ENCODE measurements at regions not wholly inside any gene's neighbourhood (a gene's known extent, or its start where the extent isn't known, plus 50 kb on each side); places are given as distances from the start of the nearest gene placed in this dataset.
"Not testable (repeated sequence)": the region's sequence is repeated elsewhere in the genome, so short reads cannot be mapped to it uniquely, and the experiment has no call there.

GRCh38 chr3:159039286-159039685, 237.4 kb downstream of the MFSD1 start:
- H3K36me3 Mint-ChIP-seq, result no peaks in the 10 kb centered on the region
- peaks cover 0 to 11% (median 3%) of the 10 kb centered on the region in 8 donors for H3K9me3 Mint-ChIP-seq
- ChIA-PET CTCF (ENCODE audit: partially characterized antibody) (no interaction called here), POLR2A (ENCODE audit: partially characterized antibody) (no interaction called here)
- DNase-seq, result no peak
- no peak overlapping the region for H3K4me3 Mint-ChIP-seq
- Histone ChIP-seq H3K9me3 (ENCODE audit: control insufficient read depth in 1 of 2, low read length in 2 of 2) (no peaks in the 10 kb centered on the region), H3K4me1 (ENCODE audit: insufficient read depth, low read length) (no peaks in the 10 kb centered on the region), H3K27ac (ENCODE audit: low read depth, low read length) (no peak overlapping the region), H3K36me3 (ENCODE audit: insufficient read depth, low read length) (no peaks in the 10 kb centered on the region), H3K27me3 (ENCODE audit: insufficient read depth, low read length) (no peaks in the 10 kb centered on the region), H3K4me3 (ENCODE audit: low read length in 2 of 2) (no peak overlapping the region)
- no peak overlapping the region for H3K27ac Mint-ChIP-seq
- H3K4me1 Mint-ChIP-seq, result no peaks in the 10 kb centered on the region
- intact Hi-C loops (cut with micrococcal nuclease), result no loop called here
- H3K27me3 Mint-ChIP-seq, result no peaks in the 10 kb centered on the region

DNA sequence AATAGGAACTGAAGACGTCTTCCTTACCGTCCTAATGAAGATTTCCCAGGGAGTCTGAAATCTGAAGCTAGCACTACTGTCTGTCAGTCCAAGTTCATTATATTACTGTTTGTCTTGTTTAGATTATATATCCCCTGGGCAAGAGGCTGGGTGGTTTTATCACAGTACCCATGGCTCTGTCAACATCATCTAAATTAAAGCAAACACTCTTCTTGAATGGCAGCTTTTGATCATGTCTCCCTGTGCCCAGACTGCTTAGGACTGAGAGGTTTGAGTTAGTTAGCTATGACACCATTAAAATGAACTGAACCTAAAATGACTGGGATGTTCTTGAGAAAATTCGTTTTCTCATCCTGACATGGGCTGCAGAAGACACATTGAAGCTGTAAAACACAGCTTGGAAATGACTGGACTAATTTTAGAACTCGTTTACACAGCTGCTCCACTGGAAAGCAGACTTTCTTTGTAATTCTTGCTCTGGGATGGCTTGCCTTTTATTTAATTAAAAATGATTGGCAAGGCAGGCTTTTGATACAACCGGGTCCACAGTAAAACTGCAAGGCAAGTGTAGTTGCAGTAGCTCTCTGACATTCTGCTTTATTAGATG, 243.5 kb downstream of the MFSD1 start:
- Mint-ChIP-seq H3K27me3 (no peaks in the 10 kb centered on the region), H3K4me1 (no peaks in the 10 kb centered on the region), H3K9me3 (peaks cover 0 to 6% (median 0%) of the 10 kb centered on the region in 8 donors), H3K4me3 (no peak overlapping the region), H3K27ac (no peak overlapping the region), H3K36me3 (no peaks in the 10 kb centered on the region)
- no peak for DNase-seq
- Histone ChIP-seq H3K27ac (ENCODE audit: low read depth, low read length) (no peak overlapping the region), H3K27me3 (ENCODE audit: insufficient read depth, low read length) (no peaks in the 10 kb centered on the region), H3K9me3 (ENCODE audit: control insufficient read depth in 1 of 2, low read length in 2 of 2) (no peaks in the 10 kb centered on the region), H3K4me1 (ENCODE audit: insufficient read depth, low read length) (no peaks in the 10 kb centered on the region), H3K36me3 (ENCODE audit: insufficient read depth, low read length) (no peaks in the 10 kb centered on the region), H3K4me3 (ENCODE audit: low read length in 2 of 2) (no peak overlapping the region)
- POLR2A ChIA-PET (ENCODE audit: partially characterized antibody), result no interaction called here
- CTCF ChIA-PET (ENCODE audit: partially characterized antibody), result no interaction called here
- intact Hi-C loops (cut with micrococcal nuclease), result no loop called here

DNA sequence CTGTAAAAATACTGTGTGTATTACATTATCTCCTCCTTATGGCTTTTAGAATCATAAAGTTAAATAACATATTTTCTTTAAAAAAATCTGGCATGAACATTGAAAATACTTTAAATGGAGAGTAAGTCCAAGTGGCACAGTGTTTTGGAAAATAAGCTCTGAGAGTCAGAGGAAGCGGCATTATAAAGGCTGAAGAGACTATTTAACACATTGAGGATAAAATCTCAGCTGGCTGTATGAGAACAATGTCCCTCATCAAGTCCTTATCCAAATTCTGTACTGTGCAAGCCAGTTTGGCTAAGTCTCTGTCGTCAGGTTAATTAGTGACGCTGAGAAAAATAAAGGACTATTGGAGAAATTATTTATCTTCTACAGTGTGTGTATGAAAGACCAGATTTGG, 245.5 kb downstream of the MFSD1 start:
- Histone ChIP-seq H3K27ac (ENCODE audit: low read depth, low read length) (no peak overlapping the region), H3K4me1 (ENCODE audit: insufficient read depth, low read length) (no peaks in the 10 kb centered on the region), H3K36me3 (ENCODE audit: insufficient read depth, low read length) (no peaks in the 10 kb centered on the region), H3K4me3 (ENCODE audit: low read length in 2 of 2) (no peak overlapping the region), H3K9me3 (ENCODE audit: control insufficient read depth in 1 of 2, low read length in 2 of 2) (no peaks in the 10 kb centered on the region), H3K27me3 (ENCODE audit: insufficient read depth, low read length) (no peaks in the 10 kb centered on the region)
- Mint-ChIP-seq H3K9me3 (peaks cover 0 to 6% (median 1%) of the 10 kb centered on the region in 8 donors), H3K4me1 (no peaks in the 10 kb centered on the region), H3K36me3 (no peaks in the 10 kb centered on the region), H3K27me3 (no peaks in the 10 kb centered on the region), H3K4me3 (no peak overlapping the region), H3K27ac (no peak overlapping the region)
- no peak for DNase-seq
- intact Hi-C loops (cut with micrococcal nuclease), result no loop called here
- ChIA-PET POLR2A (ENCODE audit: partially characterized antibody) (no interaction called here), CTCF (ENCODE audit: partially characterized antibody) (no interaction called here)

DNA sequence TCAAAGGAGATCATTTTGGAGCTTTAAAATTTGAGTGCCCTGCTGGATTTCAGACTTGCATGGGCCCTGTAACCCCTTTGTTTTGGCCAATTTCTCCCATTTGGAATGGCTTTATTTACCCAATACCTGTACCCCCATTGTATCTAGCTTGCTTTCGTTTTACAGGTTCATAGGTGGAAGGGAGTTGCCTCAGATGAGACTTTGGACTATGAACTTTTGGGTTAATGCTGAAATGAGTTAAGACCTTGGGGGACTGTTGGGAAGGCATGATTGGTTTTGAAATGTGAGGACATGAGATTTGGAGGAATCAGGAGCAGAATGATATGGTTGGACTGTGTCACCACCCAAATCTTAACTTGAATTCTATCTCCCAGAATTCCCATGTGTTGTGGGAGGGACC, 250.6 kb downstream of the MFSD1 start:
- H3K27ac ChIP-seq (ENCODE audit: low read depth, low read length); H3K27me3 Mint-ChIP-seq; H3K36me3 Mint-ChIP-seq; H3K36me3 ChIP-seq (ENCODE audit: insufficient read depth, low read length); H3K4me1 Mint-ChIP-seq; H3K4me3 Mint-ChIP-seq; H3K9me3 Mint-ChIP-seq; CTCF ChIA-PET (ENCODE audit: partially characterized antibody); intact Hi-C loops (cut with micrococcal nuclease); H3K27ac Mint-ChIP-seq; H3K9me3 ChIP-seq (ENCODE audit: control insufficient read depth in 1 of 2, low read length in 2 of 2); DNase-seq; POLR2A ChIA-PET (ENCODE audit: partially characterized antibody); H3K4me1 ChIP-seq (ENCODE audit: insufficient read depth, low read length); H3K4me3 ChIP-seq (ENCODE audit: low read length in 2 of 2); H3K27me3 ChIP-seq (ENCODE audit: insufficient read depth, low read length): not testable (repeated sequence)

DNA sequence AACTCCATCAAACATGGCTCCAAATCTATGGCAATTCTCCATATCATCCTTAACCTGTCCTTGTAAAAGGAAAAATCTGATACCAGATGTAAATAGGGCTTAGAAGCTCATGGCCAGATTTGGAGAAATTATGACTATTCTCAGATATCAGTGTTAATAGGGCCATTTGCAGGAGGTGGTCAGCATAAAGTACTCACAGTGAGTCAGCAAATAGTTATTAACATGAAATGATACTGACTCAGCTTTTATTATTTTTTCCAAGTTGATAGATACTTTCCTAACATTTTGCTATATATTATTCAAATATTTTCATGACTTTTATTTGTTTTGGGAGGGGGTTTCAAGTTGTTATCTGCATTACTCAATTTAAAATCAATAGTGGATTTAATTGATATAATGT, 255.8 kb downstream of the MFSD1 start:
- H3K4me3 Mint-ChIP-seq, result no peak overlapping the region

DNA sequence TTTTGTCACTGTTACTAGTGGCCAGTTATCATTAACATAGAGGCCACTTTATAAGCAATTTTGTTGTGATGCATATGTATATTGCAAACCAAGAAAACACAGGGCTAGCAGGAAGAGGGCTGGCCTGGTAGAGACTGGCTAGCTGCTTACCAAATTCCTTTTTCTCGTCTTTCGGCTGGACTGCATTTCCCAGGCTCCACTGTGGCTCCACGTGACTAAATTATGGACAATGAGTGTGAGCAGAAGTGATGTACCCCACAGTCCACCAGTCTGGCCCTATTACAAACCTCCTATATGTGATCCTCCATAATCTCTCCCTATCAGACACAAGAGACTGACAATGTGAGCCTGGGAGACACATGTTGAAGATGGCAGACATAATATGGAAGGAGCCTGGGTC, 257.0 kb downstream of the MFSD1 start:
- no peaks in the 10 kb centered on the region for H3K36me3 ChIP-seq (ENCODE audit: insufficient read depth, low read length)
- Mint-ChIP-seq H3K36me3 (no peaks in the 10 kb centered on the region), H3K27me3 (no peaks in the 10 kb centered on the region), H3K4me3 (no peak overlapping the region), H3K4me1 (no peaks in the 10 kb centered on the region), H3K9me3 (peaks cover 0 to 12% (median 0%) of the 10 kb centered on the region in 8 donors), H3K27ac (no peak overlapping the region)
- POLR2A ChIA-PET (ENCODE audit: partially characterized antibody), result no interaction called here
- no peaks in the 10 kb centered on the region for H3K4me1 ChIP-seq (ENCODE audit: insufficient read depth, low read length)
- no peaks in the 10 kb centered on the region for H3K9me3 ChIP-seq (ENCODE audit: control insufficient read depth in 1 of 2, low read length in 2 of 2)
- intact Hi-C loops (cut with micrococcal nuclease), result no loop called here
- no peak for DNase-seq
- CTCF ChIA-PET (ENCODE audit: partially characterized antibody), result no interaction called here
- H3K27ac ChIP-seq (ENCODE audit: low read depth, low read length), result no peak overlapping the region
- H3K4me3 ChIP-seq (ENCODE audit: low read length in 2 of 2), result no peak overlapping the region
- H3K27me3 ChIP-seq (ENCODE audit: insufficient read depth, low read length), result no peaks in the 10 kb centered on the region

More for the DNA sequence above, 255.8 kb downstream of the MFSD1 start:
- Histone ChIP-seq H3K4me3 (ENCODE audit: low read length in 2 of 2) (no peak overlapping the region), H3K4me1 (ENCODE audit: insufficient read depth, low read length) (no peaks in the 10 kb centered on the region), H3K9me3 (ENCODE audit: control insufficient read depth in 1 of 2, low read length in 2 of 2) (no peaks in the 10 kb centered on the region), H3K36me3 (ENCODE audit: insufficient read depth, low read length) (no peaks in the 10 kb centered on the region), H3K27me3 (ENCODE audit: insufficient read depth, low read length) (no peaks in the 10 kb centered on the region), H3K27ac (ENCODE audit: low read depth, low read length) (no peak overlapping the region)
- H3K27ac Mint-ChIP-seq, result no peak overlapping the region
- POLR2A ChIA-PET (ENCODE audit: partially characterized antibody), result no interaction called here
- H3K9me3 Mint-ChIP-seq, result peaks cover 0 to 12% (median 0%) of the 10 kb centered on the region in 8 donors
- intact Hi-C loops (cut with micrococcal nuclease), result no loop called here
- DNase-seq, result no peak
- CTCF ChIA-PET (ENCODE audit: partially characterized antibody), result no interaction called here
- no peaks in the 10 kb centered on the region for H3K36me3 Mint-ChIP-seq
- H3K27me3 Mint-ChIP-seq, result no peaks in the 10 kb centered on the region
- H3K4me1 Mint-ChIP-seq, result no peaks in the 10 kb centered on the region

GRCh38 chr3:159059395-159059794, 257.5 kb downstream of the MFSD1 start:
- CTCF ChIA-PET (ENCODE audit: partially characterized antibody), result no interaction called here
- no peak for DNase-seq
- Mint-ChIP-seq H3K4me3 (no peak overlapping the region), H3K27me3 (no peaks in the 10 kb centered on the region), H3K36me3 (no peaks in the 10 kb centered on the region), H3K27ac (no peak overlapping the region), H3K4me1 (no peaks in the 10 kb centered on the region), H3K9me3 (peaks cover 0 to 13% (median 0%) of the 10 kb centered on the region in 8 donors)
- intact Hi-C loops (cut with micrococcal nuclease), result no loop called here
- Histone ChIP-seq H3K4me3 (ENCODE audit: low read length in 2 of 2) (no peak overlapping the region), H3K36me3 (ENCODE audit: insufficient read depth, low read length) (no peaks in the 10 kb centered on the region), H3K27ac (ENCODE audit: low read depth, low read length) (no peak overlapping the region), H3K4me1 (ENCODE audit: insufficient read depth, low read length) (no peaks in the 10 kb centered on the region), H3K9me3 (ENCODE audit: control insufficient read depth in 1 of 2, low read length in 2 of 2) (no peaks in the 10 kb centered on the region), H3K27me3 (ENCODE audit: insufficient read depth, low read length) (no peaks in the 10 kb centered on the region)
- POLR2A ChIA-PET (ENCODE audit: partially characterized antibody), result no interaction called here

Measured in CD4-positive, alpha-beta memory T cell (primary cell).